ENCODE measurements at regions not wholly inside any gene's neighbourhood (a gene's known extent, or its start where the extent isn't known, plus 50 kb on each side); places are given as distances from the start of the nearest gene placed in this dataset.

- no peak for DNase-seq (ENCODE audit: low read depth in 4 of 4, low spot score in 3 of 4)
Measured at GRCh38 chr1:193335806-193336428, 149.5 kb upstream of the B3GALT2 start.

GRCh38 chr1:193333166-193333565 lies 146.8 kb upstream of the B3GALT2 start:
- no peak for DNase-seq (ENCODE audit: low read depth in 4 of 4, low spot score in 3 of 4)

GRCh38 chr1:193326296-193326695 lies 139.9 kb upstream of the B3GALT2 start:
- DNase-seq (ENCODE audit: low read depth in 4 of 4, low spot score in 3 of 4), result no peak

GRCh38 chr1:193325771-193326170 lies 139.4 kb upstream of the B3GALT2 start:
- no peak for DNase-seq (ENCODE audit: low read depth in 4 of 4, low spot score in 3 of 4)

- no peak for DNase-seq (ENCODE audit: low read depth in 4 of 4, low spot score in 3 of 4)
Measured at GRCh38 chr1:193325042-193325441, 138.6 kb upstream of the B3GALT2 start.

- DNase-seq (ENCODE audit: low read depth in 4 of 4, low spot score in 3 of 4), result no peak
Measured at GRCh38 chr1:193322211-193322610, 135.8 kb upstream of the B3GALT2 start.

GRCh38 chr1:193321242-193321840 lies 134.9 kb upstream of the B3GALT2 start:
- no peak for DNase-seq (ENCODE audit: low read depth in 4 of 4, low spot score in 3 of 4)

GRCh38 chr1:193320270-193320669 lies 133.9 kb upstream of the B3GALT2 start:
- DNase-seq (ENCODE audit: low read depth in 4 of 4, low spot score in 3 of 4), result no peak

- DNase-seq (ENCODE audit: low read depth in 4 of 4, low spot score in 3 of 4), result no peak
Measured at GRCh38 chr1:193318347-193318746, 131.9 kb upstream of the B3GALT2 start.

GRCh38 chr1:193313354-193314140 lies 127.1 kb upstream of the B3GALT2 start:
- no peak for DNase-seq (ENCODE audit: low read depth in 4 of 4, low spot score in 3 of 4)

GRCh38 chr1:193312432-193312831 lies 126.0 kb upstream of the B3GALT2 start:
- DNase-seq (ENCODE audit: low read depth in 4 of 4, low spot score in 3 of 4), result no peak

- no peak for DNase-seq (ENCODE audit: low read depth in 4 of 4, low spot score in 3 of 4)
Measured at GRCh38 chr1:193311226-193311948, 125.0 kb upstream of the B3GALT2 start.

GRCh38 chr1:193310564-193310963 lies 124.2 kb upstream of the B3GALT2 start:
- DNase-seq (ENCODE audit: low read depth in 4 of 4, low spot score in 3 of 4), result no peak

GRCh38 chr1:193309936-193310475 lies 123.6 kb upstream of the B3GALT2 start:
- no peak for DNase-seq (ENCODE audit: low read depth in 4 of 4, low spot score in 3 of 4)

GRCh38 chr1:193308438-193308837 lies 122.0 kb upstream of the B3GALT2 start:
- DNase-seq (ENCODE audit: low read depth in 4 of 4, low spot score in 3 of 4), result no peak

GRCh38 chr1:193306430-193306829 lies 120.0 kb upstream of the B3GALT2 start:
- no peak for DNase-seq (ENCODE audit: low read depth in 4 of 4, low spot score in 3 of 4)
